ENCODE measurements at regions not wholly inside any gene's neighbourhood (a gene's known extent, or its start where the extent isn't known, plus 50 kb on each side); places are given as distances from the start of the nearest gene placed in this dataset.

- DNase-seq: no peak
Observed at GRCh38 chr19:30932854-30933253, 416.4 kb downstream of the TSHZ3 start.

GRCh38 chr19:30930941-30931706 is 418.1 kb downstream of the TSHZ3 start:
- DNase-seq: no peak

- DNase-seq: no peak
Observed at GRCh38 chr19:30927705-30928104, 421.5 kb downstream of the TSHZ3 start.

- DNase-seq: no peak
Observed at GRCh38 chr19:30924670-30925069, 424.6 kb downstream of the TSHZ3 start.

- DNase-seq: no peak
Observed at GRCh38 chr19:30924069-30924636, 425.1 kb downstream of the TSHZ3 start.

GRCh38 chr19:30923621-30924020 is 425.6 kb downstream of the TSHZ3 start:
- DNase-seq: no peak

- no peak for DNase-seq
Observed at GRCh38 chr19:30923096-30923495, 426.1 kb downstream of the TSHZ3 start.

GRCh38 chr19:30920222-30920621 is 429.0 kb downstream of the TSHZ3 start:
- DNase-seq: no peak

- no peak for DNase-seq
Observed at GRCh38 chr19:30919737-30920136, 429.5 kb downstream of the TSHZ3 start.

- DNase-seq: no peak
Observed at GRCh38 chr19:30916238-30916637, 433.0 kb downstream of the TSHZ3 start.

- DNase-seq: no peak
Observed at GRCh38 chr19:30911491-30911890, 437.7 kb downstream of the TSHZ3 start.

GRCh38 chr19:30910485-30911240 is 438.6 kb downstream of the TSHZ3 start:
- no peak for DNase-seq

GRCh38 chr19:30909216-30909615 is 440.0 kb downstream of the TSHZ3 start:
- no peak for DNase-seq

GRCh38 chr19:30908262-30908771 is 440.9 kb downstream of the TSHZ3 start:
- no peak for DNase-seq

- DNase-seq: no peak
Observed at GRCh38 chr19:30906871-30907270, 442.4 kb downstream of the TSHZ3 start.

GRCh38 chr19:30900051-30900450 is 449.2 kb downstream of the TSHZ3 start:
- DNase-seq: no peak

GRCh38 chr19:30898353-30899103 is 450.7 kb downstream of the TSHZ3 start:
- no peak for DNase-seq

- no peak for DNase-seq
Observed at GRCh38 chr19:30897553-30897952, 451.7 kb downstream of the TSHZ3 start.

- DNase-seq: no peak
Observed at GRCh38 chr19:30897034-30897433, 452.2 kb downstream of the TSHZ3 start.

- DNase-seq: no peak
Observed at GRCh38 chr19:30896554-30896953, 452.7 kb downstream of the TSHZ3 start.

GRCh38 chr19:30895946-30896345 is 453.3 kb downstream of the TSHZ3 start:
- no peak for DNase-seq

GRCh38 chr19:30891051-30891450 is 458.2 kb downstream of the TSHZ3 start:
- no peak for DNase-seq

- no peak for DNase-seq
Observed at GRCh38 chr19:30890033-30890432, 459.2 kb downstream of the TSHZ3 start.

All from activated T-cell treated with anti-CD3 and anti-CD28 coated beads for 4 hours (primary cell).